GM12878 (cell line): ENCODE measurements at regions not wholly inside any gene's neighbourhood (a gene's known extent, or its start where the extent isn't known, plus 50 kb on each side); places are given as distances from the start of the nearest gene placed in this dataset.

Source experiments
- ATF7 ChIP-seq: fragments of 450-650 bp; IDR thresholded peaks from 2 replicates; pipeline ENCODE4 v1.6.1; 2016; ENCODE audit warnings: low read depth, mild to moderate bottlenecking
- CHD2 ChIP-seq: IDR thresholded peaks from 2 replicates; pipeline ENCODE4 v1.6.1; 2011; ENCODE audit warnings: low read depth, low read length, improper control_type of control experiment, borderline replicate concordance
- EP300 ChIP-seq, 2 experiments: fragments of 150-350 bp in 1 of 2; IDR thresholded peaks; 2 replicates each; pipeline ENCODE4 v1.6.1; 2011 to 2012; ENCODE audit warnings: low read depth in 2 of 2, low read length in 2 of 2, borderline replicate concordance in 1 of 2, improper control_type of control experiment in 1 of 2, inconsistent platforms in 1 of 2; ENCODE audit not compliant: control insufficient read depth in 1 of 2
- JUND ChIP-seq: IDR thresholded peaks from 2 replicates; pipeline ENCODE4 v1.6.1; 2012; ENCODE audit warnings: low read depth, mild to moderate bottlenecking, low read length, improper control_type of control experiment, moderate library complexity
- NRF1 ChIP-seq: conservative IDR thresholded peaks from 2 replicates; pipeline ENCODE4 v1.6.1; 2011; ENCODE audit warnings: mild to moderate bottlenecking, low read depth, low read length, improper control_type of control experiment
- PAX8 ChIP-seq: fragments of 450-650 bp; IDR thresholded peaks from 2 replicates; pipeline ENCODE4 v1.6.1; 2017; ENCODE audit warnings: mild to moderate bottlenecking, moderate library complexity
- SMC3 ChIP-seq: IDR thresholded peaks from 2 replicates; pipeline ENCODE4 v1.6.1; 2011; ENCODE audit warnings: low read length, improper control_type of control experiment, borderline replicate concordance
- SRF ChIP-seq, 2 experiments: IDR thresholded peaks; 2 replicates each; pipeline ENCODE4 v1.6.1; 2011; ENCODE audit warnings: low read depth in 2 of 2, low read length in 2 of 2, mild to moderate bottlenecking in 1 of 2, moderate library complexity in 1 of 2
- TAF1 ChIP-seq: IDR thresholded peaks from 2 replicates; pipeline ENCODE4 v1.6.1; 2011; ENCODE audit warnings: mild to moderate bottlenecking, low read depth, low read length, borderline replicate concordance
- USF2 ChIP-seq: IDR thresholded peaks from 2 replicates; pipeline ENCODE4 v1.6.1; 2011; ENCODE audit warnings: low read depth, low read length, improper control_type of control experiment, borderline replicate concordance
- YBX1 ChIP-seq: fragments of 450-650 bp; IDR thresholded peaks from 2 replicates; pipeline ENCODE4 v1.6.1; 2016; ENCODE audit warnings: antibody characterized with exemption
- TF ChIP-seq, protein P1 (sequence below), 3 experiments: IDR thresholded peaks in 2 of 3; conservative IDR thresholded peaks in 1 of 3; 2 replicates each; pipeline ENCODE4 v1.5.1; 2011; ENCODE audit warnings: low read depth in 3 of 3, low read length in 3 of 3, mild to moderate bottlenecking in 3 of 3, control low read depth in 2 of 3, moderate library complexity in 2 of 3, inconsistent platforms in 1 of 3, mixed read lengths in 1 of 3; ENCODE audit not compliant: control insufficient read depth in 2 of 3, insufficient read depth in 1 of 3; ENCODE audit errors: extremely low read depth in 1 of 3
- TF ChIP-seq, protein P2 (sequence below): IDR thresholded peaks from 2 replicates; pipeline ENCODE4 v1.6.1; 2012; ENCODE audit warnings: mild to moderate bottlenecking, low read depth, low read length

DNA sequence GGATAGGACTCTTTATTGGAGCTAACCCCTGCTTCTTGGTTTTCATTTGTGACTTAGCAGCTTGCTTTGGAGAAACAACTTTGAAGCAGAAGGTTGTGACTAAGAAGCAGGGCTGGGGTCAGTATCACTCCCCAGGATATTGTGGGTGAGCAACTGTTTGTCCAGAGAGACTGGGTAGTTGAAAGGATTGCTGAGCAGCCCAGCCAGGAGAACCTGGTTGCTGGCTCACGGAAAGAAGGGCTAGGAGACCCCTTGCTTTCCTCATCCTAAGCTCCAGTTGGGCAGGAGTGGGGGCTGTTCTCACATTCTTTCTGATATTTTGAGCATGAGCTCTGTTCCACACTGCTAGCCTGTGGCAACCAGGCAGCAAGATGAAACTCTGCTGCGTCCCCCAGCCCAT is 151.2 kb downstream of the CBLN1 start:
- TF ChIP-seq, protein P1, sequence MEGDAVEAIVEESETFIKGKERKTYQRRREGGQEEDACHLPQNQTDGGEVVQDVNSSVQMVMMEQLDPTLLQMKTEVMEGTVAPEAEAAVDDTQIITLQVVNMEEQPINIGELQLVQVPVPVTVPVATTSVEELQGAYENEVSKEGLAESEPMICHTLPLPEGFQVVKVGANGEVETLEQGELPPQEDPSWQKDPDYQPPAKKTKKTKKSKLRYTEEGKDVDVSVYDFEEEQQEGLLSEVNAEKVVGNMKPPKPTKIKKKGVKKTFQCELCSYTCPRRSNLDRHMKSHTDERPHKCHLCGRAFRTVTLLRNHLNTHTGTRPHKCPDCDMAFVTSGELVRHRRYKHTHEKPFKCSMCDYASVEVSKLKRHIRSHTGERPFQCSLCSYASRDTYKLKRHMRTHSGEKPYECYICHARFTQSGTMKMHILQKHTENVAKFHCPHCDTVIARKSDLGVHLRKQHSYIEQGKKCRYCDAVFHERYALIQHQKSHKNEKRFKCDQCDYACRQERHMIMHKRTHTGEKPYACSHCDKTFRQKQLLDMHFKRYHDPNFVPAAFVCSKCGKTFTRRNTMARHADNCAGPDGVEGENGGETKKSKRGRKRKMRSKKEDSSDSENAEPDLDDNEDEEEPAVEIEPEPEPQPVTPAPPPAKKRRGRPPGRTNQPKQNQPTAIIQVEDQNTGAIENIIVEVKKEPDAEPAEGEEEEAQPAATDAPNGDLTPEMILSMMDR (IDR thresholded peaks at IDR 0.05 in 2 of 3, conservative IDR thresholded peaks at IDR 0.05 in 1 of 3; ENCODE audit: control insufficient read depth in 2 of 3, extremely low read depth in 1 of 3, insufficient read depth in 1 of 3, low read depth in 3 of 3, low read length in 3 of 3) = no peak
- TF ChIP-seq EP300 (IDR thresholded peaks at IDR 0.05; ENCODE audit: borderline replicate concordance in 1 of 2, control insufficient read depth in 1 of 2, low read depth in 2 of 2, low read length in 2 of 2) = no peak
- TF ChIP-seq TAF1 = no peak
- TF ChIP-seq, protein P2, sequence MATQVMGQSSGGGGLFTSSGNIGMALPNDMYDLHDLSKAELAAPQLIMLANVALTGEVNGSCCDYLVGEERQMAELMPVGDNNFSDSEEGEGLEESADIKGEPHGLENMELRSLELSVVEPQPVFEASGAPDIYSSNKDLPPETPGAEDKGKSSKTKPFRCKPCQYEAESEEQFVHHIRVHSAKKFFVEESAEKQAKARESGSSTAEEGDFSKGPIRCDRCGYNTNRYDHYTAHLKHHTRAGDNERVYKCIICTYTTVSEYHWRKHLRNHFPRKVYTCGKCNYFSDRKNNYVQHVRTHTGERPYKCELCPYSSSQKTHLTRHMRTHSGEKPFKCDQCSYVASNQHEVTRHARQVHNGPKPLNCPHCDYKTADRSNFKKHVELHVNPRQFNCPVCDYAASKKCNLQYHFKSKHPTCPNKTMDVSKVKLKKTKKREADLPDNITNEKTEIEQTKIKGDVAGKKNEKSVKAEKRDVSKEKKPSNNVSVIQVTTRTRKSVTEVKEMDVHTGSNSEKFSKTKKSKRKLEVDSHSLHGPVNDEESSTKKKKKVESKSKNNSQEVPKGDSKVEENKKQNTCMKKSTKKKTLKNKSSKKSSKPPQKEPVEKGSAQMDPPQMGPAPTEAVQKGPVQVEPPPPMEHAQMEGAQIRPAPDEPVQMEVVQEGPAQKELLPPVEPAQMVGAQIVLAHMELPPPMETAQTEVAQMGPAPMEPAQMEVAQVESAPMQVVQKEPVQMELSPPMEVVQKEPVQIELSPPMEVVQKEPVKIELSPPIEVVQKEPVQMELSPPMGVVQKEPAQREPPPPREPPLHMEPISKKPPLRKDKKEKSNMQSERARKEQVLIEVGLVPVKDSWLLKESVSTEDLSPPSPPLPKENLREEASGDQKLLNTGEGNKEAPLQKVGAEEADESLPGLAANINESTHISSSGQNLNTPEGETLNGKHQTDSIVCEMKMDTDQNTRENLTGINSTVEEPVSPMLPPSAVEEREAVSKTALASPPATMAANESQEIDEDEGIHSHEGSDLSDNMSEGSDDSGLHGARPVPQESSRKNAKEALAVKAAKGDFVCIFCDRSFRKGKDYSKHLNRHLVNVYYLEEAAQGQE = no peak
- TF ChIP-seq CHD2 = no peak
- no peak for TF ChIP-seq YBX1
- no peak for TF ChIP-seq SMC3
- TF ChIP-seq JUND = no peak
- TF ChIP-seq PAX8 = no peak
- TF ChIP-seq USF2 = no peak
- TF ChIP-seq ATF7 = no peak
- no peak for TF ChIP-seq SRF (IDR thresholded peaks at IDR 0.05; ENCODE audit: low read depth in 2 of 2, low read length in 2 of 2)
- TF ChIP-seq NRF1 = no peak
